ENCODE measurements at regions not wholly inside any gene's neighbourhood (a gene's known extent, or its start where the extent isn't known, plus 50 kb on each side); places are given as distances from the start of the nearest gene placed in this dataset.

GRCh38 chr2:116761864-116762263 is 1052.6 kb upstream of the DDX18 start:
- Histone ChIP-seq H3K79me1 (ENCODE audit: low read depth, low read length) (no peaks in the 10 kb centered on the region), H3K14ac (ENCODE audit: insufficient read length) (no peak overlapping the region), H2AK5ac (ENCODE audit: low read depth, low read length) (no peak overlapping the region), H2BK12ac (ENCODE audit: low read depth, low read length) (no peak overlapping the region), H3K27me3 (replicated peaks in 1 of 4; ENCODE audit: control insufficient read depth in 3 of 4, extremely low read depth in 1 of 4, insufficient read depth in 3 of 4, low read length in 3 of 4) (peaks cover 0 to 1% (median 0%) of the 10 kb centered on the region in 4 experiments; a peak in 2 of 7 replicates), H2BK15ac (ENCODE audit: low read length) (no peak overlapping the region), H3K4me2 (ENCODE audit: insufficient read depth in 1 of 2, low read depth in 2 of 2, low read length in 2 of 2) (no peak overlapping the region), H3K4ac (replicated peaks; ENCODE audit: insufficient read length, low read depth, low read length) (no peak overlapping the region), H3K27ac (ENCODE audit: low read depth, low read length) (no peak overlapping the region), H2AFZ (ENCODE audit: low read length) (no peak overlapping the region), H4K20me1 (replicated peaks in 1 of 2; ENCODE audit: control insufficient read depth in 1 of 2, insufficient read depth in 2 of 2, low read length in 2 of 2) (no peaks in the 10 kb centered on the region), H3K56ac (replicated peaks; ENCODE audit: insufficient read length, low read depth, low read length) (no peak overlapping the region), H2BK120ac (replicated peaks; ENCODE audit: low read depth, low read length) (no peak overlapping the region), H3K9ac (replicated peaks in 1 of 4; ENCODE audit: extremely low read depth in 1 of 4, low read depth in 3 of 4, low read length in 3 of 4) (no peak overlapping the region), H3K23ac (ENCODE audit: insufficient read length) (no peak overlapping the region), H3K36me3 (ENCODE audit: control insufficient read depth in 2 of 4, insufficient read depth in 4 of 4, low read length in 3 of 4) (no peaks in the 10 kb centered on the region), H4K91ac (replicated peaks; ENCODE audit: insufficient read length, low read length) (no peak overlapping the region), H3K4me3 (ENCODE audit: extremely low read depth in 1 of 4, insufficient read depth in 2 of 4, low read depth in 3 of 4, low read length in 4 of 4) (no peak overlapping the region), H3K79me2 (ENCODE audit: control insufficient read depth in 1 of 2, insufficient read depth in 2 of 2, low read length in 2 of 2) (no peaks in the 10 kb centered on the region), H3K23me2 (ENCODE audit: low read depth, low read length) (no peaks in the 10 kb centered on the region), H2BK5ac (ENCODE audit: low read depth, low read length) (no peak overlapping the region), H3K4me1 (replicated peaks in 1 of 4; ENCODE audit: control insufficient read depth in 3 of 4, insufficient read depth in 4 of 4, low read length in 3 of 4) (peaks cover 0 to 4% (median 0%) of the 10 kb centered on the region in 4 experiments; a peak in 1 of 7 replicates), H4K5ac (ENCODE audit: insufficient read length, low read depth, low read length) (no peak overlapping the region), H3K18ac (ENCODE audit: extremely low read depth, low read length) (no peak overlapping the region), H3K9me3 (ENCODE audit: insufficient read depth in 2 of 2, low read depth in 1 of 2, low read length in 1 of 2) (no peaks in the 10 kb centered on the region), H2BK20ac (ENCODE audit: low read length) (no peak overlapping the region), H4K8ac (ENCODE audit: extremely low read depth, insufficient read depth, low read length) (no peak overlapping the region)
- 44% methylated on average over 1 of the region's 1 CpG; no CpG with 5 or more reads in 1 of the 2 experiments for WGBS, 2 experiments (ENCODE audit: extremely low coverage in 1 of 2, insufficient coverage in 1 of 2, insufficient read length in 1 of 2, insufficient replicate concordance in 2 of 2, low coverage in 1 of 2, low lambda C conversion rate in 2 of 2, missing lambda C conversion rate in 1 of 2)
- FAIRE-seq: peak; percentile 52
- no peak for DNase-seq (ENCODE audit: low read depth in 1 of 2, low spot score in 2 of 2)
- POLR2A ChIA-PET (ENCODE audit: partially characterized antibody): no interaction called here
- CTCF ChIA-PET (ENCODE audit: partially characterized antibody): interaction anchor here (1.3 kb wide), 1 partner anchor 190 kb away, joined by 3 read pairs; no protein-coding TSS in a partner anchor
- TF ChIP-seq GABPA (IDR thresholded peaks at IDR 0.05; ENCODE audit: borderline replicate concordance, insufficient read depth, low read length) (no peak), POLR2AphosphoS5 (IDR thresholded peaks at IDR 0.05; ENCODE audit: low read depth, low read length) (peak; percentile 50; the same call in 1 of the 2 replicates), RNF2 (IDR thresholded peaks at IDR 0.05; ENCODE audit: borderline replicate concordance, low read depth, low read length, missing control alignments, poor library complexity, severe bottlenecking) (no peak), RXRA (IDR thresholded peaks at IDR 0.05; ENCODE audit: insufficient read depth, low read depth, low read length) (peak; percentile 92; the same call in 1 of the 2 replicates)
